Stomach smooth muscle (tissue), 2 donors: ENCODE measurements at regions not wholly inside any gene's neighbourhood (a gene's known extent, or its start where the extent isn't known, plus 50 kb on each side); places are given as distances from the start of the nearest gene placed in this dataset.

Source experiments
- H3K27ac ChIP-seq: one replicate; pipeline ENCODE4 v1.7.0; 2013; ENCODE audit warnings: mild to moderate bottlenecking, low read length, inconsistent platforms
- H3K27me3 ChIP-seq, 2 donors: one replicate each; pipeline ENCODE4 v1.7.0; 2013; ENCODE audit warnings: low read length in 2 of 2; ENCODE audit not compliant: insufficient read depth in 2 of 2, control insufficient read depth in 1 of 2
- H3K36me3 ChIP-seq, 2 donors: one replicate each; pipeline ENCODE4 v1.7.0; 2013; ENCODE audit warnings: low read length in 2 of 2; ENCODE audit not compliant: control insufficient read depth in 2 of 2, insufficient read depth in 2 of 2
- H3K4me1 ChIP-seq: one replicate; pipeline ENCODE4 v1.7.0; 2013; ENCODE audit warnings: low read length; ENCODE audit not compliant: control insufficient read depth, insufficient read depth
- H3K4me3 ChIP-seq, 2 donors: one replicate each; pipeline ENCODE4 v1.7.0; 2013; ENCODE audit warnings: low read length in 2 of 2
- H3K9ac ChIP-seq, 2 donors: one replicate each; pipeline ENCODE4 v1.7.0; 2013; ENCODE audit warnings: low read length in 2 of 2, mild to moderate bottlenecking in 1 of 2
- H3K9me3 ChIP-seq, 2 donors: one replicate each; pipeline ENCODE4 v1.7.0; 2013; ENCODE audit warnings: low read length in 2 of 2; ENCODE audit not compliant: control insufficient read depth in 2 of 2
- donor health status: healthy.
- donor health status: Pancreatic carcinoma.

DNA sequence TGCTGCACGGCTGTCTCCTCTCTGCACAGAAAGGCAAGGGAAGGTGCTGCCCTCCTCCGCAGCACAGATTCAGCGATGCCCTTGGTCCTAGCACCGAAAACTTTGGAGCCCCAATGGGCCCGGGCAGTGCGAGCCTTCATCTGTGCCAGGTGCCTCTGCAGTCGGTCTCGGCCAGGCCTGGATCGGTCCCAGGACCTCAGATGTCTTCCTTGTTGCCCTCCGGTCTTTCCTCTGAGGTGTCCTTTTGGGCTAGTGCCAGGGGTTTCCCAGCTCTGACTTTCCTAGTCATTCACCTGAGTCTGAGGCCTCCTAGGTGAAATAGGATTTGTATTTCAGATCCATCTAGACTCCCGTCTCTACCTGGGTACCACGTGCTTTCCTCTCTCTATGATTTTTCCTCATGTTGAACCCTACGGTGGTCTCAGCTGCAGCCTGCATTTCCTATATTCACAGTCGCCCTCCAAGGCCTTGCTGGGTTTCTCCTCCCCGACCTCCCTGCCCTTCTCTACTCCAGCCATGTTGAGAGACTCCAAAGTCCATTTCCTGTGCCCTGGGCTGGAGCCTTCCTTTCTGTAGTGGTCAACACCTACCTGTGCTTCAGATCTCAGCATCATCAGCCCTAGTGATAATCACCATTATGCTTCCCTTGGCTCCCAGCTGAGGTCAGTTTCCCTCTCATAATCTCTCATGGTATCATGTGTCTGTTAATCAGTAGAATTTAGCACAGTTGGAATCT is 92.0 kb upstream of the PRSS58 start:
- Histone ChIP-seq H3K27me3 (peaks cover 0 to 20% of the 10 kb centered on the region in 2 donors), H3K4me1 (no peaks in the 10 kb centered on the region), H3K27ac (no peak overlapping the region), H3K9ac (no peak overlapping the region), H3K4me3 (no peak overlapping the region), H3K9me3 (peaks cover 0 to 4% of the 10 kb centered on the region in 2 donors), H3K36me3 (no peaks in the 10 kb centered on the region)

- peaks cover 0 to 4% of the 10 kb centered on the region in 2 donors for H3K9me3 ChIP-seq
- H3K4me1 ChIP-seq, result no peaks in the 10 kb centered on the region
- no peak overlapping the region for H3K4me3 ChIP-seq
- H3K27me3 ChIP-seq, result peaks cover 0 to 21% of the 10 kb centered on the region in 2 donors
- no peak overlapping the region for H3K9ac ChIP-seq
- no peaks in the 10 kb centered on the region for H3K36me3 ChIP-seq
- H3K27ac ChIP-seq, result no peak overlapping the region
Observed at GRCh38 chr7:142348921-142349405, 91.1 kb upstream of the PRSS58 start.

DNA sequence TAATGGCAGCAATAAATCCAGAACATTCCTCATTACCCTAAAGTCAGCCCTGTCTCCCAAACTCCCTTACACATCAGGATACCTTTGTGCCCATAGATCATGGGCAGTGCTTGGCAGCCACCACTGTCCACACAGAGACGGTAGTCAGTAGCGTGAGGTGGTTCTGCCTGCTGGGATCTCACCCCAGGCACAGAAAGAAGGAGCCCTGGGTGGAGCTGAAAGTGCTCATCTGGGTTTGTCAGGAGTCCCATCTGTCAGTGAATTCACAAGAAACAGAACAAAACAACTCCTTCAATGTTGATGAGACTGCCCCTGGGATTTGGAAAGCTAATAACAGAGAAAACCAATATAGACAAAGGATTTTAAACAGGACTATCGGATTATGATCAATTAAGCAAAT is 90.2 kb upstream of the PRSS58 start:
- Histone ChIP-seq H3K9ac (no peak overlapping the region), H3K36me3 (no peaks in the 10 kb centered on the region), H3K9me3 (peaks cover 0 to 4% of the 10 kb centered on the region in 2 donors), H3K4me3 (no peak overlapping the region), H3K27ac (no peak overlapping the region), H3K4me1 (no peaks in the 10 kb centered on the region), H3K27me3 (peaks cover 0 to 21% of the 10 kb centered on the region in 2 donors)

- no peak overlapping the region for H3K9ac ChIP-seq
- no peak overlapping the region for H3K27ac ChIP-seq
- H3K4me1 ChIP-seq, result no peaks in the 10 kb centered on the region
- no peaks in the 10 kb centered on the region for H3K36me3 ChIP-seq
- no peak overlapping the region for H3K4me3 ChIP-seq
- peaks cover 0 to 21% of the 10 kb centered on the region in 2 donors for H3K27me3 ChIP-seq
- peaks cover 0 to 4% of the 10 kb centered on the region in 2 donors for H3K9me3 ChIP-seq
Observed at GRCh38 chr7:142347091-142347490, 89.2 kb upstream of the PRSS58 start.

- Histone ChIP-seq H3K4me1 (no peaks in the 10 kb centered on the region), H3K27ac (no peak overlapping the region)
Observed at GRCh38 chr7:142345811-142346210, 88.0 kb upstream of the PRSS58 start.

DNA sequence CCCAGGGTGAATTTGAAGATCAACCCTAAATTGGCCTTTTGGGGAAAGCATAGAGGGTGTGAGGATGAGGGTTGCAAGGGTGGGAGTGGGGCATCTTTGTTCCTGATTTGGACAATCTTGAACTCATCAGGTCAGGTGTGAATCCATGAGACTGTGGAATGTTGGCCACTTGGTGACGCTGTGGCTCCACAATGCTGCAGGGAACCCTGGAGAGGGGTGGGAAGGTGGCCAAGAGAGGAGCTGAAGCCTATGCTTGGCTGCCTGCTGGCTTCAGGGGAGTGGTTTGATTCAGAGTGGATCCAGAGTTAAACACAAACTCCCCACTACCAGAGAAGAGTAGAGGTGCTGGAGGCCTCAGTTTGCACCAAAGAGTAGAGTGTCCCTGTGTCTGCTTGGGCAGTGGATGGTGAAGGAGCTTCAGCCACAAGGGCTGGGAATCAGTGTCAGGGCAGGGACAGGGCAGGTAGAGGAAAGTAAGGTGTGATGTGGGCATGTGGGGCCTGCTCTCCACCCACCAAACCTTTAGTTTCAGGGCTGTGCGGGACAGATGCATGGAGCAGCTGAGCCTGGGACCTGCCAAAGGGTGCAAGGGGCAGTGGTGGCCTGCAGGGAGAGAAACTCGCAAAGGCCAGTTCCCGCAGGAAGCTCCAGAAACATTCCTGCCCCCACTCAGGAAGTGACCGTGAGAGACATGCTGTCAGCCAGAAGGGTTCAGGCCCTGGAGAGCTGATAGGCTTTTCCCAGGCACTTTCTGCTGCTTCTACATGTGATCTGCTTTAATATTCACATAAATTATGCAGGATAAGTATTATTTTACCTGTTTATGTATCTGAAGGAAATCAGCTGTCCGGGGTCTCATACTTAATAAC is 81.0 kb upstream of the PRSS58 start:
- Histone ChIP-seq H3K27ac (no peak overlapping the region), H3K27me3 (peaks cover 0 to 4% of the 10 kb centered on the region in 2 donors), H3K9me3 (no peaks in the 10 kb centered on the region), H3K4me1 (no peaks in the 10 kb centered on the region), H3K36me3 (no peaks in the 10 kb centered on the region), H3K9ac (no peak overlapping the region), H3K4me3 (no peak overlapping the region)

More at GRCh38 chr7:142345811-142346210, 88.0 kb upstream of the PRSS58 start:
- Histone ChIP-seq H3K4me3 (no peak overlapping the region), H3K9me3 (peaks cover 0 to 4% of the 10 kb centered on the region in 2 donors), H3K27me3 (peaks cover 0 to 21% of the 10 kb centered on the region in 2 donors), H3K36me3 (no peaks in the 10 kb centered on the region), H3K9ac (no peak overlapping the region)

GRCh38 chr7:142337054-142338001 is 79.5 kb upstream of the PRSS58 start:
- no peak overlapping the region for H3K27ac ChIP-seq
- no peak overlapping the region for H3K9ac ChIP-seq

DNA sequence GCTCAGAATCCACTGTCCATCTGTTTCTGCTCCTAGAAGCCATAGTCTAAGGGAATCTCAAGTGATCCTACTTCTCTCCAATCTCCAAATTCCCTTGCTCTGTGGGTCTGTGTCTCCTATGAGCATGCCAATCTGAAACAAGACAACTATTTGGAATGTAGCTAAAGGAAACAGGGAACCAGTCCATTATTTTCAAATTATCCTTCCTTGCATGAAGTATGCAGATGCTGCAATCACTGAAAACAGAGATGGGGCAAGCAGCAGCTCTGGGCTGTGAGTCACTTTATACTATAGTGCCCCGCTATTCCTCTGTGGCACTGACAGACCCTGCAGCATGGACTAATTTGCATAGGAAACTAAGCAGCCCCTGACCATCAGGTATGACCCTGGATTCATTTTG is 76.9 kb upstream of the PRSS58 start:
- Histone ChIP-seq H3K9ac (no peak overlapping the region), H3K36me3 (no peaks in the 10 kb centered on the region), H3K27me3 (peaks cover 0 to 4% of the 10 kb centered on the region in 2 donors), H3K9me3 (no peaks in the 10 kb centered on the region), H3K27ac (no peak overlapping the region), H3K4me3 (no peak overlapping the region), H3K4me1 (no peaks in the 10 kb centered on the region)

More at GRCh38 chr7:142337054-142338001, 79.5 kb upstream of the PRSS58 start:
- no peak overlapping the region for H3K4me3 ChIP-seq
- no peaks in the 10 kb centered on the region for H3K9me3 ChIP-seq
- peaks cover 0 to 4% of the 10 kb centered on the region in 2 donors for H3K27me3 ChIP-seq
- H3K36me3 ChIP-seq, result no peaks in the 10 kb centered on the region
- no peaks in the 10 kb centered on the region for H3K4me1 ChIP-seq

GRCh38 chr7:142334236-142334635 is 76.4 kb upstream of the PRSS58 start:
- Histone ChIP-seq H3K4me1 (no peaks in the 10 kb centered on the region), H3K9me3 (no peaks in the 10 kb centered on the region), H3K27ac (no peak overlapping the region), H3K27me3 (peaks cover 0 to 4% of the 10 kb centered on the region in 2 donors), H3K36me3 (no peaks in the 10 kb centered on the region), H3K4me3 (no peak overlapping the region), H3K9ac (no peak overlapping the region)

DNA sequence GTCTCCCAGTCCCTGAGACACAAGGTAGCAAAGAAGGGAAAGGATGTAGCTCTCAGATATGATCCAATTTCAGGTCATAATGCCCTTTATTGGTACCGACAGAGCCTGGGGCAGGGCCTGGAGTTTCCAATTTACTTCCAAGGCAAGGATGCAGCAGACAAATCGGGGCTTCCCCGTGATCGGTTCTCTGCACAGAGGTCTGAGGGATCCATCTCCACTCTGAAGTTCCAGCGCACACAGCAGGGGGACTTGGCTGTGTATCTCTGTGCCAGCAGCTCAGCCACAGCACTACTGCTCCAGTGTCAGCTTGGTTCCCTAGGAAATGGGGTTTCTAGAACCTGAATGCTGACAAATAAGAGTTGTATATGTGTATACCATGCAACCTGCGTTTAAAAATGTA is 74.6 kb upstream of the PRSS58 start:
- Histone ChIP-seq H3K36me3 (no peaks in the 10 kb centered on the region), H3K27me3 (peaks cover 0 to 4% of the 10 kb centered on the region in 2 donors), H3K9ac (no peak overlapping the region), H3K9me3 (no peaks in the 10 kb centered on the region), H3K27ac (no peak overlapping the region), H3K4me1 (no peaks in the 10 kb centered on the region), H3K4me3 (no peak overlapping the region)
